Stromal cell of bone marrow (primary cell): ENCODE measurements at regions not wholly inside any gene's neighbourhood (a gene's known extent, or its start where the extent isn't known, plus 50 kb on each side); places are given as distances from the start of the nearest gene placed in this dataset.
"Not testable (repeated sequence)": the region's sequence is repeated elsewhere in the genome, so short reads cannot be mapped to it uniquely, and the experiment has no call there.

Experiments used
- DNase-seq: peaks from one replicate; pipeline ENCODE4 v3.0.0-alpha.2; 2012; ENCODE audit warnings: low read depth

GRCh38 chr4:78660559-78660958 is 109.0 kb downstream of the ANXA3 start:
- no peak for DNase-seq

DNA sequence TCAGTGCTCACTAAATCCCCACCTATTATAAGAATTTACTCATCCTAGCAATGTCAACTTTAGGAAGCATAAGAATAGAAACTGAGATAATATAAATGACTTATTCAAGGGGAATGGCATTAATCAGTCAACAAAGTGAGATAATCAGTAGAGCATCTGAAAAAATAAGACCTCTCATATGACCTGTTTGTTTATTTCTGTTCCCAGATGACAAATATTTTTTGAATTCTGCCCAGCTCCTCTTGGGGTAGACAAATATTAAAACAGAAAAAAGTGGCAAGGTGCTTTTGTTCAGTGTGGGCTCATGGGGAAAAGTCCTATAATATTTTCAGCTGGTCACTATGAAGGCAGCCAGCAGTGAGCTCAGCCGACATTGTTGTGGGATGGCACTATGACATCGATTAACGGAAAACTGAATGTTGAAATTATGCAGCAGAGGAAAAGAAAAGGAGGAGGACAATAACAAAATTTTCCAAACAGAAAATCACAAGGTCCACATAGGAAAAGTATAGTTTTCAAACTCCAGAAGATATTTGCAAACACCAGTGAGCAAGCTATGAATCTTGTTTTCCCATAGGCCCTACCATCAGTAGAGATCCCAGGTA is 109.6 kb downstream of the ANXA3 start:
- no peak for DNase-seq

- peak; percentile 42 for DNase-seq
Measured at GRCh38 chr4:78661921-78662521, 110.5 kb downstream of the ANXA3 start.

- DNase-seq = no peak
Measured at GRCh38 chr4:78662658-78663057, 111.1 kb downstream of the ANXA3 start.

DNA sequence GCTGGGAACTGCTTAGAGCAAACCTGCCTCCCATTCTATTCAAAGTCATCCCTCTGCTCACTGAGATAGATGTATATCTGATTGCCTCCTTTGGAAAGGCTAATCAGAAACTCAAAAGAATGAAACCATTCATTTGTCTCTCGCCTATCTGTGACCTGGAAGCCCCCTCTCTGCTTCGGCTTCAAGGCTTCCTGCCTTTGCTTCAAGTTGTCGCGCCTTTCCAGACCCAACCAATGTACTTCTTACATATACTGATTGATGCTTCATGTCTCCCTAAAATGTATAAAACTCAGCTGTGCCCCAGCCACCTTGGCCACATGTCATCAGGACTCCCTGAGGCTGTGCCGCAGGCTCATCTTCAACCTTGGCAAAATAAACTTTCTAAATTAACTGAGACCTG is 111.9 kb upstream of the BMP2K start:
- DNase-seq = not testable (repeated sequence)

- DNase-seq = no peak
Measured at GRCh38 chr4:78665216-78665770, 110.9 kb upstream of the BMP2K start.

DNA sequence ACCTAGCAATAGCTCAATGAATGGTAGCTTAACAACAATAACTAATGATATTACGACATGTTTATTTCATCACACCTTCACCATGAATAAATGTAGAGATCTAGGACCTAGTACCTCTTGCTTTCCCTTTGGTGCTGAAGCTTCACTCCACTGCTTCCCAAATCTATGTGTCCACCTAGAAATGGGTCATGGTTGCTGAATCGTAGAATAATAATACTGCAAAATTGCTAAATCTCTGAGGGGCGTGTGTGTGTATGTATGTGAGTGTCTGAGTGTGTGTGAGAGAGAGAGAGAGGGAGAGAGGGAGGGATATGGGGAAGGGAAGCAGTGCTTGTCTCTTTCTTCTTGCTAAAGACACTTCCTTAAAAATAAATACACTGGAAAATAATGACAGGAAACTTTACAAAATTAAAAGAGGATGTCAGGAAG is 109.3 kb upstream of the BMP2K start:
- no peak for DNase-seq

DNA sequence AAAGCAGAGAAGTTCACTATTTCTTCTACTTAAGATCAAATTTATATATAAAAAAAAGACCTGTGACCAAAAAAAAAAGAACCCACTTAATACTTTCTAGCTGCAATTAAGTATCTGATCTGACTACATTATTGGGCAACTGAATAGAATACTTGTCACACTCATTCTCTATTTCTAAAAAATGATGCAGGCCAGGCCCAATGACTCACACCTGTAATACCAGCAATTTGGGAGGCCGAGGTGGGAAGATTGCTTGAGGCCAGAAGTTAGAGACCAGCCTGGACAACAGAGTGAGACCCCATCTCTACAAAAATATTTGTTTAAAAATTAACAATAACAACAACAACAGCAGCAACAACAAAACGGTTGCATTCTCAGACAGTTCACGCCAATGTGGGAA is 108.8 kb upstream of the BMP2K start:
- no peak for DNase-seq

DNA sequence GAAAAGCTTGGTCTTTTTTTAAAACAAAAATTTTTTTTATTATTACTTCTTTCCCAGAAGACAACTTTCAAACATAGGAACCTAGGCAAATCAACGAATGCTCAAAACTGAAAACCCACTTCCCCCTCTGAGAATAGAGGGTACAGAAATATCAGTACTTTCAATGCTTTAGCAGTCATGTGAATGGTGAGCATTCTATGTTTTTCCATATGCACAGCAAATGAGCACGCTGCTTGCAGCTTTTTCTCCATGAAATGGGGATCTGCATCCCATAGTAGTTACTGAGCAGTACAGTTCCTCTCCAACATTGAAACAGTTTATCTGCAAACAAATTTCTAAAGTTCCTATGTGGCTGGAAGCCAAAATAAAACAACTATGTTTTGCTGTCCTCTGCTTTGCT is 108.4 kb upstream of the BMP2K start:
- no peak for DNase-seq

DNA sequence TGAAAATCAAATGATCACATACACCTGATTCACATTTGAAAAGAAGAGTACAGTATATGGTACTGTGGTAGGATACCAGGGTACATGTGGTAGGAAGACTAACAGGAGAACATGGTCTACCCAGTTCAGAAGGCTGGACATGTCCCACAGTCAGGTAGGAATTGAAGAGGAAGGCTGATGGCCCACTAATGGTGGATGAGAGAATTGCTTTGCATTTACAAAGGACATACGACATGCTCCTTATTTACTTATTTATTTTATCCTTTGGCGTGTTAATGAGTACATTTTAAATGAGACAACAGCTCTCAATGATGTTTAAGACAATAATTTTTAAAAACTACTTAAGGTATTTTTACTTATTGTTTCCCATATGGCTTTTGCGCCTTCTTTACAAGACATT is 106.7 kb upstream of the BMP2K start:
- no peak for DNase-seq

DNA sequence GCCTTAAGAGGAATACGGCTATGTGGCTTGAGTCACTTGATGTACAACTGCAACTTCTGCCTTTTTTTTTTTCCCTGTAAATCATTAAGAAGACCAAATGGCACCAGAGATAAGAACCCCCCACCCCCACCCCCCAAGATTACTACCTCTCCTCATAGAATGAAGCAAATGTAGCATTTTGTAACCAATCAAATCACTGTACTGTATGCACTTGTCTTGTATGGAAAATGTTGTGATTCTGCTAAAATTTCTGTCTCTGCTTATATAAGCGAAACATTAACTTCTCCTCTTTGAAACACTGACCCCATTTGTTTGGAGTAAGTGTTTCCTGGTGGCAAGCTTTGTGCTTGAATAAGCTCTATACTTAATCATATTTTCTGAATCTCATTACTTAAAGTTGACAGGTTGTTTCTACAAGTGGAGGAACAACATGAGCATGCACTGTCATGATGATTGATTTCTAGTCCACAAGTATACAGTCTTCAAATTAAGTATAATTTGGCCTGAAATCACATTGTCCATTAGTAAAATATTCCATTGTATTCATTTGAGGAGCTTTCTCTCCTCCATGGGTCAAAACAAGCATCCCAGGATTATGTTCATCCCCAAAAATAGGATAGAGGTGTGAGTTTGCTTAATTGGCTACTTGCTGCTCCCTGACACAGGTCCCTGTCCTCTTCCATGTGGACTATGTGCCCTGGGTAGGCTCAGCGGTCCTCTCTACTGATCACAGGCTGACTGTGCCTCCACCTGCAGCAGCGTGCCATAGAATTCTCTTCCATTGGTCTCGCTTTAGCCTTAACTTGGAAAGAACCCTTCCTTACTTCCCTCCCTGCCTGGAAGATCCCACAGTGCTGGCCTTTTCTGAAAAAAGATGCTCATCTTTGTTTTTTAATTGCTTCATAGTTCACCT is 104.0 kb upstream of the BMP2K start:
- DNase-seq = no peak

DNA sequence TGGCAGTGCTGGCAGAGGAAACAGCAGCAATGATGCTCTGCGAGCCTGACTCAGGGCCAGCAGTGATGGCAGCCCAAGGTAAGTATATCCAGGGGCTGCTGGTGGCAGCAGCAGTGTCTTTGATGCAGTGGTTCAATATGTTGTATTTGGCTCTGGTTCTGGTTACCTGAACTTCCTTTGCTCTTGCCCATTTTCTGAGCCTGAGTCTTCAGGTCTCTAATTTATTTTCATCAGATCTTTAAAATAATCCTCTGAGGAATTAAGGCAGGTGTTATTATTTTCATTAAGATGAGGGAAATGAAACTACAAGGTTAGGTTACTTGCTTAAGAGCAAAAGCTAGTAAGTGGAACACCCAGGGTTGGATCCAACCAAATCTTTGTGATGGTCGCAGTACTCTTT is 102.8 kb upstream of the BMP2K start:
- no peak for DNase-seq

DNA sequence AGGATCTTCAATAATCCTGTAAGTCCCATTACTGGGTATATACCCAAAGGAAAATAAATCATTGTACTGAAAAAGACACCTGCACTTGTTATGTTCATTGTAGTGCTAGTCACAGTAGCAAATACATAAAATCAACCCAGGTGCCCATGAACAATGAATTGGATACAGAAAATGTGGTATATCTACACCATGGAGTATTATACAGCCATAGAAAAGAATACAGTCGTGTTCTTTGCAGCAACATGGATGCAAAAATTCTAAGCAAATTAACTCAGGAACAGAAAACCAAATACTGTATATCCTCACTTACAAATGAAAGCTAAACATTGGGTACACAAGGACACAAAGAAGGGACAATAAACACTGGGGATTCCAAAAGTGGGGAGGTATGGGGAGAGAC is 100.8 kb upstream of the BMP2K start:
- no peak for DNase-seq

- DNase-seq = no peak
Measured at GRCh38 chr4:78682070-78682469, 94.1 kb upstream of the BMP2K start.

GRCh38 chr4:78683352-78683751 is 92.8 kb upstream of the BMP2K start:
- DNase-seq = no peak

DNA sequence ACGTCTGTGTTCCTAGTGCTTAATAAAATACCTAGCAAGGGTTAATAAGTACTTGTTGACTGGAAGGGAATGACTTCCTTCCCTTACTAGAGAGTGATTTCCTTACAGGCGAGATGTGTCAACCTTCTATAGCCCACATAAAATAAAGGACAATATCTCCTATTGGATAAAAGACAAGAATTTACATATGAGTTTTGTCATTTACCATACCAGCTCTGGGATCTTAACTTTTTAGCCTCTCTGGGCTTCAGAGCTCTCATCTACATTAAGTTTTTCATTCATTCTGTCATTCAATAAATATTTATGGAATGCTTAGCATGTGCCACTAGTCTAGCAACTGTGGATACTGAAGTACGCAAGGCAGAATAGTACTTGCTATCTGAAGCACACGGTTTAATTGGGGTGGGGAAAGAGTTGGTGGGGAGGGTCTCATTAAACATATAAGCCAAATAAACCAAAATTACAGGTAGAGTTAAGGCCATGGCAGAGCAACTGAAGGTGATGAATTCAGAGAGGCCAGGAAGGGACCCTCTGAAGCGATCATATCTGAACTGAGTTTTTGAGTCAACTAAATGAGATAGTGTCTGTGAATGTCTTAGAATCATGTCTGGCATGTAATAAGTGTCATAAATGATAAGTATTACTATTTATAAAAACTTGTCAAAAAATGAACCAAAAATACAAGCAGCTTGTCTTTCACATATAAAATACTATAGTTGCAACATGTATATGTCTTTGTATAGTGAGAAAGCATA is 91.6 kb upstream of the BMP2K start:
- no peak for DNase-seq

- DNase-seq = no peak
Measured at GRCh38 chr4:78687818-78688217, 88.3 kb upstream of the BMP2K start.

DNA sequence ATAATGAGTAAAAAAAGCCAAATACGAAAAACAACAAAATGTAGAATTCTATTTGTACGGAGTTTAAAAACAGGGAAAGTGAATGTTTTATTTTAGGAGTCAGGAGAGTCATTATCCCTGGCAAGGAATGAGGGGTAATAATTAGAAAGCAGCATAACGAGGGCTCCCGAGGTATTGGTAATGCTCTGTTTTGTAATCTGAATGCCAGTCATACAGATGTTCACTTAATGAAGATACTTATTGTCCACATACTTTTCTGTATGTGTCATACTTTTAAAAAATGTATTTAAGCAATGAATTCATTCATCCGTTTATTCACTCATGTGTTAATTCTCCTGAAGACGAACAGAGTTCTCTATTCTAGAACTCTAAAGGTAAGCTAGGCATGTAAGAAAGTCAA is 87.8 kb upstream of the BMP2K start:
- no peak for DNase-seq

GRCh38 chr4:78689261-78689660 is 86.9 kb upstream of the BMP2K start:
- DNase-seq = no peak

GRCh38 chr4:78689700-78690323 is 86.3 kb upstream of the BMP2K start:
- no peak for DNase-seq

DNA sequence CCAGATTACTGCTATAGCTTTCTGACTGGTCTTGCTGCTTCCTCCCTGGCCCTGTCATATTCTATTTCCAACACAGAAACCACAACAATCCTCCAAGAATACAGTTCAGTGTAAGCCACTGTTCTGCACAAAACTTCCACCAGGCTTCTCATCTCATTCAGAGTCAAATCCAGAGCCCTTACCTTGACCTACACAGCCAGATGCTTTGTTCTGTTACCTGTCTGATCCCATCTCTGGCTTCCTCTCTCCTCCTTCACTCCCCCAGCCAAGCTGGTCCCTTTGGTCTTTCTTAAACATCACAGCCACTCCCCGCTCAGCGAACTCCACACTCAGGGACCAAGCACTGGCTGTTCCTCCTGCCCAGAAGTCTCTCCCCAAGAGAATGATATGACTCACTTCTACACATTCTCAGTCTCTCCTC is 84.8 kb upstream of the BMP2K start:
- DNase-seq = peak; percentile 13
